SIG-M5 treated with dmso at 0.1 percent for 504 hours (cell line): ENCODE measurements at regions not wholly inside any gene's neighbourhood (a gene's known extent, or its start where the extent isn't known, plus 50 kb on each side); places are given as distances from the start of the nearest gene placed in this dataset.

Experiments used
- DNase-seq: peaks from one replicate; lab custom pipeline; 2025; ENCODE audit not compliant: unreplicated experiment; lab: John Stamatoyannopoulos, UW

DNA sequence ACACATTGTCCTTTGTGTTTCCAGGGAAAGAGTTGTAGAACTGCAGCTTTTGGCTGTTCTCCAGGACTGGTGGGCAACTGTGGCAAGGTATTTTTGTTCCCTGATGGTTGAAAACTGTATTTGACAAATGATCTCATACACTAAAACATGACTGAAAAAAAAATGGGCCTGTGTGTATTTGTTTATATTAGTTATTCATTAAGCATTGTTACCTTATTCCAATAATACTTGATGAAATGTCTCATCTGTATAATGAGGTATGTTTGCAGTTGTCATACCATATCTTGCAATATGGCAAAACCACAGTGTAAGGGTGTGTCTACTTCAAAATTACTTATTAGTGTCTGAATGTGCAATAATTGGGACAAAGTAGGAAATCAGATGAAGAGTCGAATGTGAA, 479.4 kb upstream of the NOVA1 start:
- no peak for DNase-seq

DNA sequence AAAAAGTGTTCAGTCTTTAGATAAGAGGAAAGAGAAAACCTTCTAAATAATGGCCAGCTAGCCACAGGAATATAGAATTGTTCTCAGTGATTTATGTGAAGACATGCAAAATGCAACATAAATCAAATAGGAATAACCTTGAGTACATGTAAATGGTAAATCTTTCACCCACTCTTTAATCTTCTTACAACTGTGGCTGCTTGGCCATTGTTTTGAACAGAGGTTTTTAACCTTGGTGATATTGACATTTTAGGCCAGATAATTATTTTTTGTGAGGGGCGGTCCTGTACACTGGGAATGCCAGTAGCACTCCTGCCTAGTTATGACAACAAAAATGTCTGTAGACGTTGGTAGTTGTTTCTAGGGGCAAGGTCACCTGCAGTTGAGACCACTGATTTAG, 479.9 kb upstream of the NOVA1 start:
- DNase-seq = no peak

DNA sequence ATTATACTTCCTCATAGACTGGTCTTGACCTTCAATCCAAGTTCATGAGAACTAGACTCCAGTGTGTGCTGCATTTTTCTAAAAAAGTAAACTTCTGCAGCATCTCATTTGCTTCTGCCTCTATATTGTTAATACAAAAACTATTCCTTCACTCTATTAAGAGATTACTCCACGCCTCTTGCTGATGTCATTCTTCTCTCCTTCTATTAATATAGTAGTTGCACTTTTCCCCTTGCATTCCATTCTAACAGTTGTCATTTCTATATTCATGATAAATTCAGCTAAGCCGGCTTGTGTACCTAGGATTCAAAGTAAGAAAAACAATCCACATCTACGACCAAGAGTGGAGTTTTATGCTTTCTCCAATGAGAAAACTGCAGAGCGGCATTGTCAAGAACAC, 480.4 kb upstream of the NOVA1 start:
- DNase-seq = no peak

DNA sequence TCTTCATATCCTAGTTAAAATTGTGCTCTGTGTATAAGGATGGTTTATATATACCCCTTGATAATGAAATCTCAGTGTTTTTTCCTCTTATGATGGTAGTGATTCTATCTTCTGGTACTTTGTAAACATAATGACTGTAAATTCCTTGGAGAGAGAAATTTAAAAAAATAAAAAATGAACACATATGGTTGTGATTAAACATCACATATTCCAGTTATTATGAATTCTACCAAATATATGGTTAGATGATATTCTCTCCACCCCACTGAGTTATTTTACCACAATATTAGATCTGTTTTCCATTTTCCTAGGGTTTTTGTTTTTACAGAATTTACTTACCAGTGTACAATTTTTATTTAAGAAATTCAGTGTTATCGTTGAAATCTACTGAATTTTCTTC, 481.9 kb upstream of the NOVA1 start:
- DNase-seq = no peak

DNA sequence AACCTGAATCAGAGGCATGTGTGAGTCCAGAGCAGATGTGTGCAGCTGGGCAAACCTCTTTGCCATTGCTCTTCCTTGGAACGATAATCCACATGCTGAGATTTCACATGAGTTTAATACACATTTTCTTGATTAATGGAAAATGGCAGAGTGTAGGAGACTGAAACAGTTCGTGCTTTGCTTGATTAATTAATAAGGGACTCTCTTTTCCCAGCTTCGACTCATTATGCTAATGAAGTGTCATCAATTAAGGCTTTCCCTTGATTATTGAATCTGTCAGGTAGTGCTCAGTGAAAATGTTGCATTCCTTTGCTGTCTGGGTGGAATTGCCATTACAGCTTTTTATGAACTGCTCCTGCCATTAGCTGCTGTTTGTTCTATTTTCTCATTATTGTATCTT, 487.7 kb upstream of the NOVA1 start:
- no peak for DNase-seq

DNA sequence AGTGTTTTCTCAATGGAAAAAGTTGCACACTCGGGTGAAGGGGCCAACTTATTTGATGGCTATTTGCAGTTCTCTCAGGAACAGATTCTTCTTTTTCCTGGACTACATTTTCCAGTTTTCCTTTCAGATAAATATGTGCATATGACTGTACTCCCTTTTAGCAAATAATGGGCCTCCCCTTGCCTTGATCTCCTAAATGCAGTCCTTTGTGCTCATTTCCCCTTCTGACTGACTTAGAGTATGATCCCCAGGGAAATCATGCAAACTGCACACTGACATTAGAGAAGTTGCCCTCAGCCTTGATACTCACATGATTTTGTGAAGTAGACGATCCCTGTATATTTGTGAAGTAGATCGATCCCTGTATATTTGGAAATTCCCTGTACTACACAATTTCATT, 492.9 kb upstream of the NOVA1 start:
- DNase-seq = no peak

DNA sequence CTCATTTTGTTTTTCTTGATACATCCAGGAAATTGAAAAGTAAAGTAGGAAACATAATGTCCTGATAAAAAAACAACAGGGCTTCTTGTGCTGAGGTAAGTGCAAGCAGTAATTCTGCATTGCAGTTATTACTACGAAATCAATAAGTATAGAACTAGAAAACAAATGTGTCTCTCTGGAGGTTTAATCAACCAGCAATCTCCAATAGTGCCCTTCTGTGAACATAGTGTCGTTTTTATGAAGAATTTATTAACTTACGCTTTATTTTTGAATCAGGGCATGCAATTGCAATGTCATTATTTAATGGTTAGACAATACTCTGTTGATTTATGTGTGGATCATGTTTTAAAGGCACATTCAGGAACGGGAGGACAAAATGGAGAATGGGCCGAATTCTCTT, 494.1 kb upstream of the NOVA1 start:
- no peak for DNase-seq

DNA sequence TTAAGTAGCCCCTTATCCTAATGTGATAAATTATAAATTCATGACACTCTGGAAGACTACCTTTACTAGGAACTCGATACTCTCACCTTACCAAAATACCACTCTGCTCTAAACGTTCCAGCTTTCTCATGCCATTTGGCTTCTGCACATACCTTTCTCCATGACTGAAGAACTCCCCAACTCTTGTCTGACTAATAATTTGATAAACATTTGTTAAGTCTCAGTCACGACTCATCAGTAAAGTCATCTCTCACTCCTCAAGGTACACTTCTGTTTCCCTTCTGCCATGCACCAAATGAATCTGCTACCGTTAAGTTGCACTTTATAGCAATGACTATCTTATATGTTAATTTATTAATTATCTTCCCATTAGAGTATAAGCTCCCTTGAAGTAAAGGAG, 498.3 kb upstream of the NOVA1 start:
- DNase-seq = no peak

DNA sequence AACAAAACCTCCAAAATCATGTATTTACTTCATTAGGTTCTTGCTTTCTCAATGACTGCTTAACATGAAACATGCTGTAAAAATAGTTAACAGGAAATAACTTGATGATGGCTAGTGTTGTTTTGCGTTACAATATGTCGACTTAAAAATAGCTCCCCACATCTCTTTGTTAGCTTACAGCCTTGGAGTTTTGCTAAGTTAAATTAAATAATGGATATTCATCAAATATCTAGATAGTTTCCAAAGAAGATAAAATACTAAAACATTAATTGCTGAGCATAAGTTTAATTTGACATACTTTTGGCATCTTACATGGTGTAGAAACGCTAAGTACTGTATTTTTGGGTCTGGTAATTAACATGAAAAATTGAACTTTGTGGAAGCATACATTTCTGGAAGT, 500.6 kb upstream of the NOVA1 start:
- no peak for DNase-seq

DNA sequence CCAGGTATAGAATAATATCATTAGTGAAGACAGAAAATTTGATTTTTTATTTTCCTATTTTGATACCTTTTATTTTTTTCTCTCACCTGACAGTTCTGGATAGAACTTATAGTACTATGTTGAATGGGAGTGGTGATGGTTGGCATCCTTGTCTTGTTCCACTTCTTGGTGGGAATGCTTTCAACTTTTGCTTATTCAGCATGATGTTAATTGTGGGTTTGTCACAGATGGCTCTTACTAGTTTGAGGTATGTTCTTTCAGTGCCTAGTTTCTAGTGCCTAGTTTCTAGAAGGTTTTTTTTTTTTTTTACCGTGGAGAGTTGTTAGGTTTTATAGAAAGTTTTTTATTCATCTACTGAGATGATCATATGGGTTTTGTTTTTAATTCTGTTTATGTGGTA, 516.3 kb upstream of the NOVA1 start:
- DNase-seq = no peak

DNA sequence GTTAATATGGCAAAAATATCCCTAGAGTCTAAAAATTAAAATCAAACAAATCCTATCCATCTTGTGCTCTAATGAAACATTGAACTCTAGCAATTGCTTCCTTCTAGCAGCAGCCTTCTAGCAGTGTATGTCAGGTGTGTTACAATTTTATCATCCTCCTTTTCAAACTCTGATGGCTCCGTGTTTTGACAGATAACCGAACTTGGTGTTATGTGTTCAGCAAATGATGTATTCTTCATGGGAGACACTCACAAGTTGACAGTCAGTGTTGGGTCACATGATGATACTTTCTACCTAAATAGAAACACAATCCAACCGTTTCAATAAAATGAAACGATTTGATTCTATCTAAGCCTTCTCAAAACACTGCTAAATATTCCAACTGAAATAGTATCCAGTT, 525.3 kb upstream of the NOVA1 start:
- DNase-seq = no peak

DNA sequence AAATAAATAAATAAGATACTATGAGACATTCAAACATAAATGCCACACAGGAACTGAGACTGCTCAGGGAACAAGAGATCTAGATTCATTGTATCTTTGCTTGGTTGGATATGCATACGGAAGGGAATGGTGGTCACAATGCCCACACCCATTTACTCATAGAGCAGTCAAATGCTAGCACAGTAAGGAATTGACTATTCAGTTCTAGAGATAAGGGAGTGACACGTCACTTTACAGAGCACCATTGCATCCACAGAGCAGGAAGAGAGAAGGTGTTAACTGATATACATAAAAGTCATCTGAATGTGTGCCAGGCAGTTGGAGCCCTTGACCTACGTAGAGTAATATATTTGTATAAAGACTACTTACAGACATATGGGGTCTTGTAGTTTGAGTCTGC, 530.0 kb upstream of the NOVA1 start:
- no peak for DNase-seq

DNA sequence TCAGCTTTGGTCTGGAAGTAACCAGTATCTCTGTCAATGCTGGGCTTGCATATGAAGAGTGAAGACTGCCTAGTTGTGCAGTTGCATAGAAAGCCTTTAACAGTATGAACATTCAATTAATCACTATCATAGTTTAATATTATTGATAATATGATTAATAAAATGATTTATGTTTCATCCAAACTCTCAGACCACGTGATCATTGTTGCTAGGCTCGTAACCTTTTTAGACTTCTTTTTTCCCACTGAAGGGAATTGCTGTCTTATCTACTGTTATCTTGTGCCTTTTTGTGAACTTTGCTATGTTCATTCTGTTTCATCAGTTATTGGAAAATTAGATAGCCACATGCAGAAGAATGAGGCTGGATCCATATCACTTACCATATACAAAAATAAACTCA, 536.4 kb upstream of the NOVA1 start:
- DNase-seq = no peak

DNA sequence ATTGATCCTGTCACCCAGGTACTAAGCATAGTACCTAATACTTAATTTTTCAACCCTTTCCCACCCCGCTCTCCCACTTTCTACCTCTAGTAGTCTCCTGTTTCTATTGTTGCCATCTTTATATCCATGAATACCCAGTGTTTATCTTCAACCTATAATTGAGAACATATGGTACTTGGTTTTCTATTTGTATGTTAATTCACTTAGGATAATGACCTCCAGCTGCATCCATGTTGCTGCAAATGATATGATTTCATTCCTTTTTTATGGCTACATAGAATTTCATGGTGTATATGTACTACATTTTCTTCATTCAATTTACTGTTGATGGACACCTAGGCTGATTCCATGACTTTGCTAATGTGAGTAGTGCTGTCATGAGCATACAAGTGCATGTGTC, 547.3 kb upstream of the NOVA1 start:
- no peak for DNase-seq

DNA sequence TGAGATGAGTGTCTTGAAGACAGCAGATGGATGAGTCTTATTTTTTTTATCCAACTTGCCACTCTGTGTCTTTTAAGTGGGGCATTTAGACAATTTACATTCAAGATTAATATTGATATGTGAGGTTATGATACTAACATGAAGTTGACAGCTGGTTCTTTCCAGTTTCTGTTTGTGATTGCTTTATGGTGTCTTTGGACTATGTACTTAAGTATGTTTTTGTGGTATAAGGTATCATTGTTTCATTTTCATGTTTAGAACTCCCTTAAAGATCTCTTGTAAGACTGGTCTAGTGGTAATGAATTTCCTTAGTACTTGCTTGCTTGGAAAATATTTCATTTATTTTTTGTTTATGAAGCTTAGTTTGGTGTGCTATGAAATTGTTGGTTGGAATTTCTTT, 550.3 kb upstream of the NOVA1 start:
- DNase-seq = no peak

DNA sequence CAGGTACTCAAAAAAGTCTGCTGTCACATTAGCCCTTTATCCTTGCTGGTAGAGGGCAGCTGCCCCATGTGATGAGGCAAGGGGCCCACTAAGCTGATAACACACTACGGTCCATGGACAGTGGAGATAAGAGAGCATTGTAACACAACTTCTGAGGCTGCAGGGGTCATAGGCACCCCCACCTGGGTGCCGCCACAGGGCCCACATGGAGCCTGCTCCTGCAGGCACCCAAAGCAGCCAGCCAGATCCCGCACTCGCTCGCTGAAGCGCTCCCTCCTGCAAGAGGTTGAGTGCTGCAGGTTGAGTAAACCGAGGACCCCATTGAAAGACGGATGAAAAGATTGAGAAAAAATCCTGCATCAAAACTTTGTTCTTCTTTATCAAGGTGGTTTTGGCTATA, 566.3 kb upstream of the NOVA1 start:
- DNase-seq = no peak

DNA sequence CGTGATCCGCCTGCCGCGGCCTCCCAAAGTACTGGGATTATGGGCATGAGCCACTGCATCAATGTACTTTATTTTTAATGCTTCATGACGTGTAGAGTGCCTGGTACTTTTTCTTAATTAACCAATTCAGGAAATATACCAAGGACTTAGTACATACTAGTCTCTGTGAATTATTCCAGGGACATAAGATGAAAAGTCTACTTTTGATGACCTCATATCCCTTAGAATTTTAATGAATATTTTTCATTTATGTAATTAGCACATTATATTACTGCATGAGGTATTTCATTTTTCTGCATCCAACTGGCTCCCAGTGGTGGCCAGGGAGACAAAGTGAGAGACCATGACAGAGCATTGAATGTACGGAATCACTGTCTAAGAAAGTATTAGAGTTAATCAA, 577.7 kb upstream of the NOVA1 start:
- no peak for DNase-seq

DNA sequence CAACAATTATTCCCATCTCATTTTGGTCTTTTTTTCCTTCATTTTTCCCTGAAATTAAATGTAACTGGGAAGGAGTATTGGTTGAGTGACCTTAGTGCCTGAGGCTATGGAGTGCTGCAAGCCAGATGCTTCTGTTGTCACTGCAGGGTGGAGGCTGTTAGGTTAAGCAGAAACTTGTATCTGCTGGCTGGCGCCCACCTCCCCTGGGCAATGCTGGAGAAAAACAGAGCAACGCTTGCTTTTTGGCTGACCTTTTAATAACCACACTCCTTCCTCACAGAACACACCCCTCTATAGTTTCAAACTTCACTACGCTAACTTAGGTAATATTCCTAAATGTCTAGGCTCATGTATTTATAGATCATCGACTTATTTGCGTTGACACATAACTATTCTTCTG, 583.5 kb upstream of the NOVA1 start:
- DNase-seq = no peak

DNA sequence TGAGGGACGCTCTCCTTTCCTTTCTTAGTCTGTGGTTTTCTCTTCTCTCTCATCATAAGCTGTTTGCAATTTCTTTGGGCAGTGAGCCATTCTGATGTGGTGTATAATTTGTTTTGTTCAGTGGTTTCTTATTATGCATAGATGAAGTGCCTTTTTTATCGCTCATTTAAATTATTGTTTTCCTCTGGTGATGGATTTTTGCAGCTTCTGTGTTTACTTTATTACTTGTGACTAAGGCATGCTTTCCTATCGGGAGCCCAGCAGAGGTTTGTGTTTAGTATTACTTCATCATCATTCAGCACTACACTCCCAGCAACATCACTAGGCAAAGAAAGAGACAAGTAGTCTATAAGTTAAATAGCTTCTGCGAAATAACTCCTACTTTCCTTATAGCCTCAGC, 586.6 kb upstream of the NOVA1 start:
- DNase-seq = no peak

DNA sequence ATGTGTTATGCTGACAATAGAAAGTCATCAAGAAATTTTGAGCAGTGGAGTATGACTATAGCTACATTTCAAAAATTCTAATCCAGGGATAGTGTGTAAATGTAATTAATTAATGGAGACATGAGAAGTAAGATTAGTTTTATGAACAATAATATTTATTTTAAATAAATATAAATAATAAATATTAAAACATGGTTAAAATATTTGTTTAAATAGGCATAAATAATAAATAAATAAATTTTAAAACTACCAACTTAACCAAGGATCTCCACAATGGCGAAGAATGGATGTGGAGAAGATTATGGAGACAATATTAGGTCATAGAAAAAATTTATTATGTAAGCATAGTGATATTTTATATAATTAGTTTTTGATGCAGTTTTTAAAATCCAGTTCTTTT, 588.2 kb upstream of the NOVA1 start:
- no peak for DNase-seq

DNA sequence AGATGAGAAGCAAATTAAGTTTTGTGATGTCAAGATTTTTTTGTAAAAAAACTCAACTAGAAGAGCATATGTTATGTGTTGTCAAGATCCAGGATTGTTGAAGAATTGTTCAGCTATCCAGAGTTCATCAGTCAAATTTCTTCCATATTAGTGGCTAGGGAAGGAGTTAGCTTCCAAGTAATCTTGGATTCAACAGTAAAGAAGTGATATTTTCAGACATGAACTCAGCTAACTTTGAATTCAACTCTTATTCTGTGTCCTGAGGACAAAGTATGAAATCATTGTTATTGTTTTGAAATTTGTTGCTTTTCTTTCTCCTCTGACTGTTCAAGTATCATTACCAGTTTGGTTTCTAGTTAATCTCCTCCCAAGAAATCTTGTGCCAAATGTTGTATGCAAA, 589.3 kb upstream of the NOVA1 start:
- DNase-seq = no peak

DNA sequence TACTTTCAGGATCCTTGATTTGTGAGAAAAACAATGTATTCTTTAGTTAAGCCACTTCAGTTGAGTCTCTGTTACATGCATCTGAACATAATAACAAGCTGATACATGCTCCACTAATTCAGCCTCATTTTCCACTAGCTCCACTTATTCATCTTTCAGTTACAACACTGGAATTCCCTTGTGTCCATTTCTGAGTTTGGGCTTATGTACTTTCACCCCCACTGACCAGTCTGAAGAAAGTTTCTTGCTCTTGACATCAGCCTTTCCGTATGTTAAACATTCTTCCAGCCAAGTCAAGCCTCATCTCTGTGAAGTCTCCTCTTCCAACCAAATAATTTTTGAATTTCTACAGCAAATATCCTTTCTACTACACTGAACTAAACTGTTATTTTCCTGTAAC, 592.5 kb upstream of the NOVA1 start:
- no peak for DNase-seq

DNA sequence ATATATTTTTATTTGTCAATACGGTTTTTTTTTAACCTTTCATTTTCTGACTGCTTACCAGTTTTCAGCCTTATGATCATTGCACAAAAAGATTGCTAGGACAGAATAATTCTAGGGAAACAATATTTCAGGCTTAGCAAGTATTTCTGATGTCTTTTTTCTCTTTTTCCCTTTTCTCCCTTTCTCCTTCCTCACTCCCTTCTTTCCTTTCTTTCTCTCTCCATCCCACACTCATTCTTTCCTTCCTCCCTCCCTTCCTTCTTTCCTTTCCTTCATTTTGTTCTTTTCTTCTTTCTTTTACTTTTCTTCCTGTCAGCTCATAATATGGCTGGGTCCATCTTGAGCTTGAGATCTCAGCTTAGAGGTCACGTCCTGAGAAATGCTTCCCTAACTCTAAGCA, 601.4 kb upstream of the NOVA1 start:
- no peak for DNase-seq

DNA sequence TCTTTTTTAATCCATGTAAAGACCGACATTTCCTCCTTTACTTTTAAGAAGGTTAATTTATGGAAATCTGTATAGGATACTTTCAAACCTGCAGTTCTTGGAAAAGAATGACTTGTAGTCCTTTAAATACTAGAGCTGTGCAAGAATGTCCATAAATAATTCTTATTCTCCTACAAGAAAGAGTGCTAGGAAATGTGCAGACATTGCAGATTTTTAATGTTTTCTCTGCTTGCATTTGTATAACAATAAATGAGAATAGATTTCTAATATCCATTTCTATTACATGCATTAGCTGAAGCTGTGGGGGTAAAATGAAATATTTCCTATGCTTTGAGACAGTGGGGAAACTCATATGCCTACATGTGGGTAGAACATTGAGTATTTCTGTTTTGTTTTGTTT, 607.2 kb upstream of the NOVA1 start:
- DNase-seq = no peak
